HG03354 (cell line): ENCODE measurements at regions not wholly inside any gene's neighbourhood (a gene's known extent, or its start where the extent isn't known, plus 50 kb on each side); places are given as distances from the start of the nearest gene placed in this dataset.

ENCODE experiments used
- ATAC-seq: cut with Tn5 transposase; IDR thresholded peaks from one replicate; pipeline ENCODE4 v1.9.1; 2021; ENCODE audit warnings: mild to moderate bottlenecking; ENCODE audit not compliant: unreplicated experiment, poor library complexity, severe bottlenecking

DNA sequence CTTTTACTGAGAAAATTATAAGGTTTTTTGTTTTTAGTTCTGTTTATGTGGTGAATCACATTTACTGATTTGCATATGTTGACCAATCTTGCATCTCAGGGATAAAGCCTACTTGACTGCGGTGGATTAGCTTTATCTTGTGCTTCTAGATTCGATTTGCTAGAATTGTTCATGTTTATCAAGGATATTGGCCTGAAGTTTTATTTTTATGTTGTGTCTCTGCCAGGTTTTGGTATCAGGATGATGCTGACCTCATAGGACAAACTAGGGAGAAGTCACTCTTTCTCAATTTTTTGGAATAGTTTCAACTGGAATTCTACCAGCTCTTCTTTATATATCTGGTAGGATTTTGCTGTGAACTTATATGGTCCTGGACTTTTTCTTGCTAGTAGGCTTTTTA lies 504.8 kb downstream of the ETS1 start:
- no peak for ATAC-seq

DNA sequence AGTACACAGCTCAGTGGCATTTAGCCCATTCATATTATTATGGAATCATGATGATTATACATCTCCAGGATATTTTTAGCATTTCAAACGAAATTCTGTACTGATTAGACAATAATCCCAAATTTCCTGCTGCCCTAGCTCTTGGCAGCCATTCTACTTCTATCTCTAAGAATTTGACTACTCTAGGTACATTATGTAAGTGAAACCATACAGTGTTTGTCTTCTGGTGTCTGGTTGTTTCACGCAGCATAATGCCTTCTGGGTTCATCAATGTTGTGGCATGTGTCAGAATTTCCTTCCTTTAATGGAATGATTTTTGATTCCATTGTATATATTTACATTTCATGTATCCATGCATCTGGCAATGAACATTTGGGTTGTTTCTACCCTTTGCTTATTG lies 517.7 kb downstream of the ETS1 start:
- no peak for ATAC-seq

DNA sequence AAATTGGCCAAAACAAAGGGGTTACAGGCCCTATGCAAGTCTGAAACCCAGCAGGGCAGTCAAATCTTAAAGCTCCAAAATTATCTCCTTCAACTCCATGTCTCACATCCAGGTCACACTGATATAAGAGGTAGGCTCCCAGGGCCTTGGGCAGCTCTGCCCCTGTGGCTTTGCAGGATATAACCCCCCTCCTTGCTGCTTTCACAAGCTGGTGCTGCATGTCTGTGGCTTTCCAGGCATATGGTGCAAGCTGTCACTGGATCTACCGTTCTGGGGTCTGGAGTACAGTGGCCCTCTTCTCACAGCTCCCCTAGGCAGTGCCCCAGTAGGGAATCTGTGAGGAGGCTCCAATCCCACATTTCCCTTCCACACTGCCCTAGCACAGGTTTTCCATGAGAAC lies 519.6 kb downstream of the ETS1 start:
- no peak for ATAC-seq

DNA sequence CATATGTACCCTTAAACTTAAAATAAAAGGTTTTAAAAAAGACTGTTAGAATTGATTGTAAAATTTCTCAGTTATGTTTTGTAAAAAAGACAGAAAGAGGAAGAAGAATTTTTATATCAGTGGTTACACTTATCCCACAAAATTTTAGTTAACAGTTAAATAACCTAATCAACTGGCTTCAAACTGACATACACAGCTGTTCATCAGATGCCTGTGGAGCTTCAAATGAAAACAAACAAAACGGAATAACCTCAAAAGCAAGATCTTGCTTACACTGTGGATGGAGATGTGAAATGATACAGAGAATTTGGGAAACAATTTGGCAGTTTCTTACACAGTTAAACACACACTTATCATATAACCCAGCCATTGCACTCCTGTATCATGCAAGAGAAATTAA lies 521.0 kb downstream of the ETS1 start:
- ATAC-seq: no peak

DNA sequence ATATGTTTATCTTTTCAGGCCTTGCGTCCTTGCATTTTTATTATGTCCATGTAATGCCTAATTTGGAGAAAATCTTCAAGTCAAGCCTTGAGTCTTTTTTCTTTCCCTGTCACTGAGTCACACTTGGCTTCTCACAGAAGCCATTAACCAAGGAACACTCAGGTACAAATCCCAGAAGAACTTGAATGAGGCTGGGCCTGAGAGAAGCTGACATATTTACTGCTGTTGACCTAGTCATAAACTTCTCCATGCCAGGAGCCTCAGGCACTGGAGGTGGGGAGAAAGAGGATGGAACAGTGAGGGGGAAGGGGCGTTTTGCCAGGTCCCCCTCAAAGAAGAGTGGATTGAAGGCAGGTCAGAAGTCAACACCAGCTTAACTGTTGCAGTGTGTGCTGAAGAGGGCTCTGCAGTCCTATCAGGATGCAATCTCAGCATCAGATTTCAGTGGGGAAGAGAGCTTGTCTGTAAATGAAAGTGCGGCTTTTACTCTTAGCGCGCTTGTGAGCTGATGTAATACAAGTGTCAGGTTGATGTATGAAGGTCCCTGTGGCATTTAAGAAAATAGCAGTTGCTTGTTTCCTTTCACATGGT lies 526.0 kb downstream of the ETS1 start:
- ATAC-seq: no peak

DNA sequence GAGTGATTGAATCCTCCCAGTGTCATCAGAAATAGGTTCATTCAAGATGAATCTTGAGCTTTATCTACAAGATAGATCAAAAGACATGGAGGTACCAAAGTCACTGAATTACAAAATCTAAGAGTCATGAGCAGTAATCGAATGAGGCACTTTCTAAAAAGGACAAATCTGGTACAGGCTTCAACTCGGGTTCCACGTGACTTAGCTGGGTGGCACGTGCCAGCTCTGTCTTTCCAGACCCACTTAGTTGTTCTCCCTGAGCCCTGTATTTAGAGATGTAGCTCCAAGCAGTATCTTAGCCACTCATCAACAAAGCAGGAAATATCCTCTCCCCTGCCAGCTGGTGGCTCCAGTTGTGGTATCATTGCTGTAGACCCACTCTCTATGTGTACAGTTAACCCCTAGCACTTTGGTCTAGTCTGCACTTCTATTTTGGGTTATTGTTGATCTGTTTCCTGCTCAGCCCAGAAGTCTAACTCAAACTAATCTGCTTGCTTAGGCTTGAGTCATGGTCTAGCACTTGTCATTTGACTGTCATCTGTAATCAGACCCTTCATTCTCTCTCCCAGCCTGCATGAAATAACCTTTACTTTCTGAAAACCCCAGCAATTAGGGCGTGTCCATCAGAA lies 528.7 kb downstream of the ETS1 start:
- no peak for ATAC-seq

DNA sequence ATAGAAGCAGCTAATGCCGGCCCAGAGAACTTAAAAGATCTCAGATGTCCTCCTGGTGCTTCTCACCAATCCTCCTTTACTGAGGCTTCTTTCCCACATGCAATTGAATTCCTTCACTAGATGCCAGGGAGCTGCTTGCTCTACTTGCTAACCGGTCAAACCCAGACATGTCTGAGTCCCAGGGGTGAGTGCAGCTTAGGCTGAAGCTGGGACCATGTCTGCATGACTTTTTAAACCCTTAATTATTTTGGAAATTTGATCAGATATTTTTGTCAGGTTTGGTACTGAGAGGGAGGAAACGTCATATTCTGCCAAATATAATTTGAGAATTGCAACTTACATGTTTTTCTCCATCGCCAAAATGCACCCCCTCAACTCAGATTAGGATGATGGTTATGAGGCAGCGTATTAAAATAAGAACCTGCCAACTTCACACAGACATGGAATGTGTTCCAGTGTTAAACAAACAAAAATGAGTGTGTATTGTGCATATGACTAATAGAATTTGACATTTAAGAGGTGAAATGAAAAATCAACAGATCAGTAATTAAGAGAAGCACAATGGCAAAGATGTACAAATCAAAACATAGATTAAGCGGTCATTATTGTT lies 529.5 kb downstream of the ETS1 start:
- ATAC-seq: no peak

DNA sequence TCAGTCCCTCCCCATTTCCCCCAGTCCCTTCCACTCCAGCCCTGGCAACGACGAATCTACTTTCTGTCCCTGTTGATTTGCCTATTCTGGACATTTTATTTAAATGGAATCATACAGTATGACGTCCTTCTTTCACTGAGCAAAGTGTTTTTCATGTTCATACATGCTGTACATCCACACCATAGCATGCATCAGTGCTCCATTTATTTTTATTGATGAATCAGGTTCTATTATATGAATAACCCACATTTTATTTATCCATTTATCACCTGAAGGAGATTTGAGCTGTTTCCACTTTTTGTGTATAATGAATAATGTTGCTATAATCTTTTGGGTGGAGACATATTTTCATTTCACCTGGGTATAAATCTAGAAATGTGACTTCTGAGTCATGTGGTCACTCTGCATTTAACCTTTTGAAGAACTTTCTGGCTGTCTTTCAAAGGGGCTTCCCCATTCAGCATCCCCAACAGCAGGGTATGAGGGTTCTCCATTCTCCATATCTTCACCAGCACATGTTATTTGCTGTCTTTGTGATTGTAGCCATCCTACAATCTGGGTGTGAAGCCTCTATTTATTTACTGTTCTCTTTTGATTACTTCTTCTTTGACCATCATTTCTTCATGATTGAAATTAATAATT lies 531.7 kb downstream of the ETS1 start:
- no peak for ATAC-seq

DNA sequence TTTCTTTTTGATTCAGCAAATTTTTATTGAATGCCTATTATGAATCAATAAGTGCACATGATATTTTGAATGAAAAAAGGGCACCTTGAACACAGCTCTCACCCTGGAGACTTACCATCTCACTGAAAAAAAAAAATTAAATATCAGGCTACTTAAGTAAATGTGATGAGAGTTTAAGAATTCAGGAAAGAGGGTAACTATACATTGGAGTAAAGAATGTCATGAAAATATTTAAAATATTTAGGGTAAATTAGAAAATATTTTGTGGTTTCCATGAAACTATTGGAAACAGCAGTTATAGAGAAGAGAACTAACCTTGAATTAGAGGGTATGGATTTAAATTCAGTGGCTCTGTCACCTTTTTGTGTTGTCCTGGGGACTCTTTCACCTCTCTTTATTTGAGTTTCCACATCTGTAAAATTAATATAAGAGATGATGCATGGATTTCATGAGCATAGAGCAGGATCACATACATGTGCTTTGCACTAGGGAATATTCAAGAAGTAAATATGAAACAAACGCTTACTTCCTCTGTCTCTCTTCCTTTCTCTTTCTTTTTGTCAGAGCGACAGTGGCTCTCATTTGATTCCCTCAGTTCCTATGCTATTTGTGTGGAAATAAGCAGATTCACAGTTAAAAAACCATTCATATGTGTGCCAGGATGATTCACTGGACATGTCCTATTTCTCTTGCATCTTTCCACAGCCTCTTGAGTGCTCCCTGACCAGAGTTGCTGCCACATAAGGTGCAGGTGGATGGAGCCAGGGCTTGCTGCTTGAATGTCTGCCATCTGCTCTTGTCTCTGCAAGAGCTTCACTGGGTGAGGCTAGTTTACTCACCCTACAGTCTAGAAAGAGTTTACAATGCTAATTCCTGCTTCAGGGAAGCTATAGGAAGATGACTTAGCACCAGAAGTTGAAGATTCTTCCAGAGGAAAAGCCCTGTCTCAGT lies 533.1 kb downstream of the ETS1 start:
- ATAC-seq: peak; percentile 70

DNA sequence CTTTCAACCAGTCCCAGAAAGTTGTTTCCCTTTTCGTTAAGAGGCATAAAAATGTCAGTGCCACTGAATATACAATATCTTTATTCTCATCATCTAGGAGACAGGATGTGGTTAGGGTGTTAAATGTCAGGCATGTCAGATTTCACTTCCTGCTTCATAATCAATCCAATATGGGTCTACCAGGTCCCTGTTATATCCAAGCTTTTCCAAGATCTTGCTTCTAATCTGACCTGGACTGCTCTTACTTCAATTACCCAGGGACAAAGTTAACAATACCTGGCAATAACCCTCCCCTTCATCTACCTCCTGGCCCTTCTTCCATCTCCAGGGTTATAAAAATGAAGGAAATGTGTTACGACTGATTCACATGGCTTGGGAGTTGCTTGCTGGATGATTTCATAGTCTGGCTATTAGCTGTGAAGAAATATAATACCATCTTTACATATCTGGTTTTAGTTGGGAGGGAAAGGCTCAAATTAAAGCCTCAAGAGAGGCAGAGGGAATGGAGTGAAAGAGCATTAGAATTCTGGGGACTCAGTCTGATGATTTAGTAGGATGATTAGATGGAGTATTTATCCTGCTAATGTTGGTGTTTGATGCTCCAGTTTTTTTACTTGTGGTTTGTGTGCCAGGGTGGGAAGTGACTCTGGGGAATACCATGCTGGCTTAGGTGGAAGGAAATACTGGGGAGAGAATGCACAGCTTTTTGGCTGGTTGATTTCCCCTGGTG lies 534.3 kb downstream of the ETS1 start:
- ATAC-seq: peak; percentile 49

DNA sequence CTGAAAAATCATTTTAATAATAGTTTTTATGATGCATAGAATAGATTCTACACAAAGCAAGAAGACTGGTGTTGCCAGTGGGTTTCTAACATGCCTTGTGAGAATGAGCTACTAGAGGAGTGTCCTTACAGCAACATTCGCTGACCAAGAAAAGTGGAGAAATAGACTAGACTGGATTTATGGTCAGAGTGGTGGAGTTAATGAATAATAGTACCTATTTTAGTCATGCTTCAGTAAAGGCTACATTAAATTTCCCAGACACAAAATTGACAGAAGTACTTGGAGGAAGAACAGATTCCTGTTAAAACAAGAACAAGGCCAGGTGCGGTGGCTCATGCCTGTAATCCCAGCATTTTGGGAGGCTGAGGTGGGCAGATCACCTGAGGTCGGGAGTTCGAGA lies 539.2 kb downstream of the ETS1 start:
- ATAC-seq: no peak

DNA sequence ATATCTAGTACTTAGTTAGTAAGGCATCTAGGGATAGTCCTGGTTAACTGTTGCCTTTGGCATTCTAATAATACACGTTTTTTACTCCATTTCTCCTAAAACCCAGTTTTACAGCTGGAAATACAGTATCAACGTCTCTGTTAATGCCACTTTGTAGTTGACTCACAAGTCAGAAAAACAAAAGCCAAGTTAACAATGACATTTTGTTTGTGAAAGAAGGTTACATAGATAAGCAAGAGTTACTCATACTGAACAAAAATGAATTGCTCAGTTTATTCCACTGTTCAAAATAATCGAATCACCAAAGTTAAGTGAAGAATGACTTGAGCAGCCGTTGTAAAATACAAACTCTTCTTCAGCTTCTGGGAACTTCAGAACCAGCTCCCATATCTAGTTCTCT lies 540.3 kb downstream of the ETS1 start:
- ATAC-seq: no peak

DNA sequence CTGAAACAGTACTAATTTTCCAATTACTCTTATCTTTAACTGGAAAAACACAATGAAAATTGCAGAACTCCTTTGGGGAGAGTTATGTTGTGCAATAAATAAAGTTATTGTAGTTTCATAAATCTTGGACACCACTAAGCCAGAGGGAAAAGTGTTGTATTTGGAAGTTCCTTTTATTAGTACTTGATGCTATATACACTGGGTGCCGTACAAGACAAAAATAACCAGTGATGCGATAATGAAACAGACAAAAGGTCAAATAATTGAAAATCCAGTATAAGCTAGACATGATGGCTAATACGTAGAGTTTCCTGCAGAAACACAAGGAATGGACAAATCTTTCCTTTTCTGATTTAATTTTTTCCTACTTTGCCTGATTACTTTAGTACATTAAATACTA lies 541.1 kb downstream of the ETS1 start:
- ATAC-seq: no peak

DNA sequence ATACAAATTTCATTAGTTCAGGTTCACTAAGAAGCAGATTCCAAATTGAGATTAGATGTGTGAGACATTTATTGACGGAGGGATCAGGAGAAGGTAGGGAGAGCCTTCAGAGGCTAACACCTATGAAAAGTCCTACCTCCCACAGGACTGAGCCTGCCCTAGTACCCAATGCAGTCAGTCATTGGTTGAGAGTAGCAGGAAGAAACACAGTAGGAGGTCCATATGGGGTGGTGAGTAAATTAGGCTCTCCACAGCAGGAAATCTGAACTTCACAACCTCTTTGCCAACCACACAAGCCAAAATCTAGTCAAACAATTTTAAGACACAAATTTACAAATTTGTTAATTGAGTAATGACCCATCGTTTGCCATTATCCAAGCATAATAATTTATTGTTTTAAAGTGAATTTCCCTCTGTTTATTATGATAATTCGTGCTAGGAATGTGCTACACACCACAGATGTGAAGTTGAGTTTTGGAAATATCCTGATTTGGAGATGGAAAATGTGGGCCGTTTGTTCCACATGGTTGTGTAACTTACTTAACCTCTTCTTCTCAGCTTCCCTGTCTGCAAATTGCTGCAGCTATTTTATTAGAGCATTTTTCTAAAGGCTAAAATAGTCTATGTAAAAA lies 542.1 kb downstream of the ETS1 start:
- no peak for ATAC-seq

DNA sequence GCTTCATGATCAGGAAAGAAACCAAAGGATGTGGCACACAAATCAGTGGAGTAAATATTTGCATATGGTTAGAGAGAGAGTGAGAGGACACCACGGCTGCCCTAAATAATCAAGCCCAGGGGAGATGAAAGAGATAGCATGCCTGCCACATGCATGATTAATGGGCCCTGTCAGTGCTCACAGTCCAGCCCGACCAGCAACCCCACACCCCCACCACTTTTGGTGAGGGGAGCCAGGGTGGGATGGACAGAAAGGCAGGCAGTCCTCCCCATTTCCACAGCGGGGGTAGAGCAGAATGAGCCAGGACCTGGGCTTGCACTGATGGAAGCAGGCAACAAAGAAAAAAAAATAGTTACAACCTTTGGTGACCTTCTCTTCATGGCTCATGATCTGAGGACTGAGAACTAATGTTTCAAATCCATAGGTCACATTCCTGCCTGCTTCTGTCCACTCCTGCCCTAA lies 545.0 kb downstream of the ETS1 start:
- ATAC-seq: no peak

DNA sequence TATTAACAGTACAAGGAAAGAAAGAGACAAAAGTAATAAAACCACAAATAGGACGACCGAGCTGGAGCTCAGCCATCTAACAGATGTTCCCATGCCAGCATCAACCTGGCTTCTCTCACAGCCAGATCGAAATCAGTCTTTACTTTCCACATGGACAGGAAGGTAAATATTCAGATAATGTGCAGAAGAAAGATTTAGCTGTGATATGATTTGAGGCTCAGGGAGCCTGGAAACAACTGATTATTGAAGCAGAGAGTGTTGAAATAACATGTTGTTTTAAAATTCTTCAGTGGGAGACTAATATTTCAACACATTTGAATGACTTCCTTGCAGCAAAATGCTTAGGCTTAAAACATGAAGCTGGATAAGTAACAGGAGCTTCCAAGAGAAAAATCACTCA lies 546.8 kb downstream of the ETS1 start:
- ATAC-seq: no peak

DNA sequence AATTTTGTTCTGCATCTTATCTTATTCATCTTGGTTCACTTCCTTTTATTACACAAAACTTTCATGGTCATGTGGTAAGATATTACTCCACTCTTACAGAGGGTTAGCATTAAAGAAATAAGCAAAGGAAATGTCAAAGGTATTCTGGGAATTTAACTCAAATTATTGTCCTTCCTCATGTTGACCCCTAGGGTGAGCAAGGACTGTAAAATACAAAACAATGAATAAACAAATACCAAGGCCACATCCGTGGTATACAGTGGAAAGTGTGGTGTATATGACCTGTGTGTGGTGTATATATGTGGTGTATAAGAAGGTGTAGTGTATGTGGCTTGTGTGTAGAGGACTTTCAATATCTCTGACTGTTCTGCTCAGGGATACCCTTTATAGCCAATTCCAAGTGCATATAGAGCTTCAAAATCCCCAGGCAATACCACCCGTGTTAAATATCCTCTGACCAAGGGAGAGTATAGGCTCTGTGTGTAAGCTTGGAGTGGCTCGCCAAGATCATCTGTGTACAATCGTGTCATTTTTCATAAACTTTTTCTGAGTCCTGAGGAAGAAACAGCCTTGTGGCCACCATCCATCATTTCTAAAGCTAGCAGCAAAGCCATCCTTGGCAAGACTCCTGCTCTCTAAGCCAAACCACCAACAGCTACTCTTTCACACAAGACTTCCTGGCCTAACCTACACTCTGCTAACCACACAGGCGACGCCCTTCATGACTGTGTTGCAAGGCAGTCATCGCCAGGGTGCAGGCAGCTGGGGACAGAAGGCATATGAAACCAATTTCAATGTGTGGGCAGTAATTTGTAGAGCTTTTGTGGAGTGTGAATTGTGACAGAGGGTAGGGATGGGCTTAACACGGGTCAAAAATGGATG lies 548.0 kb downstream of the ETS1 start:
- peak; percentile 89 for ATAC-seq

DNA sequence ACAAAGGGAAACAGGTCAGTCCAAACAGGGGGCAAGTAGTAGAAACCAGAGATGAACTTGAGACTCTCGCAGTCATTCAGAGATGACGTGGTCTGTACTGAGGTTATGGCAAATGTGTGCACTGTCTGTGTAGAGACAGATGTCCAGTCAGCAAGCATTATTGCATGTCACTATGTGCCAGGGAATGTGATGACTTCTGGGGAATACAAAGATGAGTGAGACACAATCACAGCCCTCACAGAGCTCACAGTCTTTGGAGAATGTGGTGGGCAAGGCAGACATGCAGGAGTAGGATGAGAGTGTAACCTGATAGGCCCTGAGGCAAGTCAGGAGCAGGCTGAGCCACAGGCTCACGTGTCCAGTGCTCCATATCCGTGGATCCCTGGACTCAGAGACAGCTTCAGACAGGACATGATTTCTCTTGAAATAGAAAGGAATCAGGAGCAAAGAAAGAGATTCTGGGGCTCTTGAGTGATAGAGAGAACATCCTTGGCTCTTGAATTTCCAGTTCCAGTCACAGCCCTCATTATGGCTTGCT lies 550.7 kb downstream of the ETS1 start:
- no peak for ATAC-seq
